ENCODE measurements at regions not wholly inside any gene's neighbourhood (a gene's known extent, or its start where the extent isn't known, plus 50 kb on each side); places are given as distances from the start of the nearest gene placed in this dataset.

- H3K4me2 ChIP-seq (ENCODE audit: insufficient read depth in 1 of 2, low read depth in 2 of 2, low read length in 2 of 2) = no peak overlapping the region
- no peak overlapping the region for H3K23ac ChIP-seq (ENCODE audit: insufficient read length)
- no peaks in the 10 kb centered on the region for H4K20me1 ChIP-seq (replicated peaks in 1 of 2; ENCODE audit: control insufficient read depth in 1 of 2, insufficient read depth in 2 of 2, low read length in 2 of 2)
- H4K8ac ChIP-seq (ENCODE audit: extremely low read depth, insufficient read depth, low read length) = no peak overlapping the region
- no peak overlapping the region for H3K27ac ChIP-seq (ENCODE audit: low read depth, low read length)
- H2BK20ac ChIP-seq (ENCODE audit: low read length) = no peak overlapping the region
- no peak overlapping the region for H3K14ac ChIP-seq (ENCODE audit: insufficient read length)
- no peaks in the 10 kb centered on the region for H3K4me1 ChIP-seq (replicated peaks in 1 of 4; ENCODE audit: control insufficient read depth in 3 of 4, insufficient read depth in 4 of 4, low read length in 3 of 4)
- H3K9ac ChIP-seq (replicated peaks in 1 of 4; ENCODE audit: extremely low read depth in 1 of 4, low read depth in 3 of 4, low read length in 3 of 4) = no peak overlapping the region
- H3K23me2 ChIP-seq (ENCODE audit: low read depth, low read length) = no peaks in the 10 kb centered on the region
- H3K9me3 ChIP-seq (ENCODE audit: insufficient read depth in 2 of 2, low read depth in 1 of 2, low read length in 1 of 2) = no peaks in the 10 kb centered on the region
- H2BK5ac ChIP-seq (ENCODE audit: low read depth, low read length) = no peak overlapping the region
- 72% methylated on average over 7 of the region's 7 CpGs; no CpG with 5 or more reads in 1 of the 2 experiments for WGBS, 2 experiments (ENCODE audit: extremely low coverage in 1 of 2, insufficient coverage in 1 of 2, insufficient read length in 1 of 2, insufficient replicate concordance in 2 of 2, low coverage in 1 of 2, low lambda C conversion rate in 2 of 2, missing lambda C conversion rate in 1 of 2)
- CTCF ChIA-PET (ENCODE audit: partially characterized antibody) = no interaction called here
- no peaks in the 10 kb centered on the region for H3K27me3 ChIP-seq (replicated peaks in 1 of 4; ENCODE audit: control insufficient read depth in 3 of 4, extremely low read depth in 1 of 4, insufficient read depth in 3 of 4, low read length in 3 of 4)
- no peaks in the 10 kb centered on the region for H3K79me2 ChIP-seq (ENCODE audit: control insufficient read depth in 1 of 2, insufficient read depth in 2 of 2, low read length in 2 of 2)
- H4K91ac ChIP-seq (replicated peaks; ENCODE audit: insufficient read length, low read length) = no peak overlapping the region
- no peak overlapping the region for H3K4me3 ChIP-seq (ENCODE audit: extremely low read depth in 1 of 4, insufficient read depth in 2 of 4, low read depth in 3 of 4, low read length in 4 of 4)
- no peak overlapping the region for H2AFZ ChIP-seq (ENCODE audit: low read length)
- no peaks in the 10 kb centered on the region for H3K79me1 ChIP-seq (ENCODE audit: low read depth, low read length)
- no peak overlapping the region for H3K4ac ChIP-seq (replicated peaks; ENCODE audit: insufficient read length, low read depth, low read length)
- no peak overlapping the region for H4K5ac ChIP-seq (ENCODE audit: insufficient read length, low read depth, low read length)
- TF ChIP-seq MAFK (IDR thresholded peaks at IDR 0.05; ENCODE audit: low read depth, low read length) (no peak), SAP30 (IDR thresholded peaks at IDR 0.05; ENCODE audit: insufficient read depth, insufficient replicate concordance, low read length) (no peak), EGR1 (IDR thresholded peaks at IDR 0.05; ENCODE audit: borderline replicate concordance, low read depth, low read length) (peak; percentile 71; the same call in 1 of the 2 replicates)
- no peak overlapping the region for H2AK5ac ChIP-seq (ENCODE audit: low read depth, low read length)
- peak in 1 of 2 experiments; percentile 51 for DNase-seq (ENCODE audit: low read depth in 1 of 2, low spot score in 2 of 2)
- H3K18ac ChIP-seq (ENCODE audit: extremely low read depth, low read length) = no peak overlapping the region
- FAIRE-seq = peak; percentile 13
- no peak overlapping the region for H2BK120ac ChIP-seq (replicated peaks; ENCODE audit: low read depth, low read length)
- POLR2A ChIA-PET (ENCODE audit: partially characterized antibody) = no interaction called here
- no peak overlapping the region for H2BK12ac ChIP-seq (ENCODE audit: low read depth, low read length)
- H2BK15ac ChIP-seq (ENCODE audit: low read length) = no peak overlapping the region
- no peak overlapping the region for H3K56ac ChIP-seq (replicated peaks; ENCODE audit: insufficient read length, low read depth, low read length)
- no peaks in the 10 kb centered on the region for H3K36me3 ChIP-seq (ENCODE audit: control insufficient read depth in 2 of 4, insufficient read depth in 4 of 4, low read length in 3 of 4)
Observed at GRCh38 chr10:56298941-56299340, 62.1 kb downstream of the ZWINT start.

Data from H1 (cell line).